ENCODE measurements at regions not wholly inside any gene's neighbourhood (a gene's known extent, or its start where the extent isn't known, plus 50 kb on each side); places are given as distances from the start of the nearest gene placed in this dataset.

- TF ChIP-seq ZNF462 (CRISPR knock-in tag; IDR thresholded peaks at IDR 0.05) (no peak), EZH2 (IDR thresholded peaks at IDR 0.05; ENCODE audit: low read depth, unreplicated experiment) (no peak), JUNB (IDR thresholded peaks at IDR 0.05; ENCODE audit: unreplicated experiment) (no peak), EZH2phosphoT487 (IDR thresholded peaks at IDR 0.05; ENCODE audit: unreplicated experiment) (no peak), CREB1 (CRISPR knock-in tag; IDR thresholded peaks at IDR 0.05; ENCODE audit: low read depth) (no peak), NANOG (IDR thresholded peaks at IDR 0.05; ENCODE audit: borderline replicate concordance) (no peak), POLR2AphosphoS5 (IDR thresholded peaks at IDR 0.05; ENCODE audit: low read depth) (no peak), REST (IDR thresholded peaks at IDR 0.05; ENCODE audit: unreplicated experiment) (no peak), ZNF331 (CRISPR knock-in tag; IDR thresholded peaks at IDR 0.05; ENCODE audit: low read depth) (no peak)
Measured at GRCh38 chr18:73756256-73757091, 391.2 kb downstream of the FBXO15 start (continued).

All from GM23338 (cell line).